SK-N-SH treated with all-trans-retinoic acid at 6 μM for 48 hours (cell line): ENCODE measurements at regions not wholly inside any gene's neighbourhood (a gene's known extent, or its start where the extent isn't known, plus 50 kb on each side); places are given as distances from the start of the nearest gene placed in this dataset.

Experiments
- ARNTL ChIP-seq: fragments of 450-650 bp; formaldehyde crosslinking; IDR thresholded peaks from 2 replicates; pipeline ENCODE4 v1.5.0; 2020; ENCODE audit warnings: low read depth, mild to moderate bottlenecking, moderate library complexity, borderline replicate concordance
- BACH2 ChIP-seq: fragments of 250-450 bp; sonication (Bioruptor Pico); IDR thresholded peaks from 2 replicates; pipeline ENCODE4 v1.9.0; 2021; ENCODE audit warnings: mild to moderate bottlenecking, borderline replicate concordance
- OSR1 ChIP-seq: fragments of 250-450 bp; sonication (Bioruptor Pico); IDR thresholded peaks from 2 replicates; pipeline ENCODE4 v1.8.0; 2022; ENCODE audit warnings: moderate library complexity, mild to moderate bottlenecking, inconsistent platforms
- PPARA ChIP-seq: fragments of 250-450 bp; sonication (Bioruptor Pico); IDR thresholded peaks from 2 replicates; pipeline ENCODE4 v1.5.0; 2020; ENCODE audit warnings: mild to moderate bottlenecking, borderline replicate concordance
- SNAI2 ChIP-seq: fragments of 250-450 bp; sonication (Bioruptor Pico); IDR thresholded peaks from 2 replicates; pipeline ENCODE4 v1.5.0; 2020; ENCODE audit warnings: mild to moderate bottlenecking, moderate library complexity
- TCF4 ChIP-seq: fragments of 250-450 bp; sonication (Bioruptor Pico); IDR thresholded peaks from 2 replicates; pipeline ENCODE4 v1.8.0; 2021; ENCODE audit warnings: mild to moderate bottlenecking, moderate library complexity, borderline replicate concordance
- ZNF565 ChIP-seq: fragments of 450-650 bp; formaldehyde crosslinking; conservative IDR thresholded peaks from 2 replicates; pipeline ENCODE4 v1.5.0; 2020; ENCODE audit warnings: low read depth, mild to moderate bottlenecking, moderate library complexity
- TF ChIP-seq, protein P1 (sequence below): fragments of 250-450 bp; sonication (Bioruptor Pico); IDR thresholded peaks from 2 replicates; pipeline ENCODE4 v1.8.0; 2020; ENCODE audit warnings: mild to moderate bottlenecking, moderate library complexity, borderline replicate concordance
- TF ChIP-seq, protein P2 (sequence below): fragments of 250-450 bp; sonication (Bioruptor Pico); IDR thresholded peaks from 2 replicates; pipeline ENCODE4 v1.8.0; 2021; ENCODE audit warnings: low read depth, mild to moderate bottlenecking, moderate library complexity, borderline replicate concordance
- TF ChIP-seq, protein P3 (sequence below): fragments of 250-450 bp; sonication (Bioruptor Pico); IDR thresholded peaks from 2 replicates; pipeline ENCODE4 v1.5.0; 2020; ENCODE audit warnings: mild to moderate bottlenecking, moderate library complexity

DNA sequence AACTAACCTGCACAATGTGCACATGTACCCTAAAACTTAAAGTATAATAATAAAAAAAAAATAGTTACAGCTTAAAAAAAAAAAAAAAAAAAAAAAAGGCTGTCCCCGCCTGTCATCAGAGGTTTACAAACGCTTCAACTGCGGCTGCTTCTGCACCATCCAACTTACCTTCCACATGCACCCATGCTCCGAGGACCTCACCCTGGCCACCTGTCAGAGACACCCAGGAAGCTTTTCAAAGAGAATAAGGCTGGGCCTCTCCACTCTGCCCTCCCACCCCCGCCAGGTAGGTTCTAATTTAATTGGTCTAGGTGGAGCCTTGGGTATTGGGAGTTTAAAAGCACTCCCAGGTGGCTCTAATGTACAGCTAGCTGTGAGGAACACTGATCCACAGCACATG, 64.9 kb downstream of the COPRS start:
- TF ChIP-seq ZNF565 (CRISPR knock-in tag), result no peak
- no peak for TF ChIP-seq OSR1
- TF ChIP-seq SNAI2 (CRISPR knock-in tag), result no peak
- no peak for TF ChIP-seq BACH2 (CRISPR knock-in tag)
- TF ChIP-seq, protein P1, sequence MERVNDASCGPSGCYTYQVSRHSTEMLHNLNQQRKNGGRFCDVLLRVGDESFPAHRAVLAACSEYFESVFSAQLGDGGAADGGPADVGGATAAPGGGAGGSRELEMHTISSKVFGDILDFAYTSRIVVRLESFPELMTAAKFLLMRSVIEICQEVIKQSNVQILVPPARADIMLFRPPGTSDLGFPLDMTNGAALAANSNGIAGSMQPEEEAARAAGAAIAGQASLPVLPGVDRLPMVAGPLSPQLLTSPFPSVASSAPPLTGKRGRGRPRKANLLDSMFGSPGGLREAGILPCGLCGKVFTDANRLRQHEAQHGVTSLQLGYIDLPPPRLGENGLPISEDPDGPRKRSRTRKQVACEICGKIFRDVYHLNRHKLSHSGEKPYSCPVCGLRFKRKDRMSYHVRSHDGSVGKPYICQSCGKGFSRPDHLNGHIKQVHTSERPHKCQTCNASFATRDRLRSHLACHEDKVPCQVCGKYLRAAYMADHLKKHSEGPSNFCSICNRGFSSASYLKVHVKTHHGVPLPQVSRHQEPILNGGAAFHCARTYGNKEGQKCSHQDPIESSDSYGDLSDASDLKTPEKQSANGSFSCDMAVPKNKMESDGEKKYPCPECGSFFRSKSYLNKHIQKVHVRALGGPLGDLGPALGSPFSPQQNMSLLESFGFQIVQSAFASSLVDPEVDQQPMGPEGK (CRISPR knock-in tag), result no peak
- no peak for TF ChIP-seq TCF4 (CRISPR knock-in tag)
- no peak for TF ChIP-seq PPARA (CRISPR knock-in tag)
- TF ChIP-seq, protein P2, sequence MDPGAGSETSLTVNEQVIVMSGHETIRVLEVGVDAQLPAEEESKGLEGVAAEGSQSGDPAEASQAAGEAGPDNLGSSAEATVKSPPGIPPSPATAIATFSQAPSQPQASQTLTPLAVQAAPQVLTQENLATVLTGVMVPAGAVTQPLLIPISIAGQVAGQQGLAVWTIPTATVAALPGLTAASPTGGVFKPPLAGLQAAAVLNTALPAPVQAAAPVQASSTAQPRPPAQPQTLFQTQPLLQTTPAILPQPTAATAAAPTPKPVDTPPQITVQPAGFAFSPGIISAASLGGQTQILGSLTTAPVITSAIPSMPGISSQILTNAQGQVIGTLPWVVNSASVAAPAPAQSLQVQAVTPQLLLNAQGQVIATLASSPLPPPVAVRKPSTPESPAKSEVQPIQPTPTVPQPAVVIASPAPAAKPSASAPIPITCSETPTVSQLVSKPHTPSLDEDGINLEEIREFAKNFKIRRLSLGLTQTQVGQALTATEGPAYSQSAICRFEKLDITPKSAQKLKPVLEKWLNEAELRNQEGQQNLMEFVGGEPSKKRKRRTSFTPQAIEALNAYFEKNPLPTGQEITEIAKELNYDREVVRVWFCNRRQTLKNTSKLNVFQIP (CRISPR knock-in tag), result no peak
- TF ChIP-seq ARNTL, result no peak
- TF ChIP-seq, protein P3, sequence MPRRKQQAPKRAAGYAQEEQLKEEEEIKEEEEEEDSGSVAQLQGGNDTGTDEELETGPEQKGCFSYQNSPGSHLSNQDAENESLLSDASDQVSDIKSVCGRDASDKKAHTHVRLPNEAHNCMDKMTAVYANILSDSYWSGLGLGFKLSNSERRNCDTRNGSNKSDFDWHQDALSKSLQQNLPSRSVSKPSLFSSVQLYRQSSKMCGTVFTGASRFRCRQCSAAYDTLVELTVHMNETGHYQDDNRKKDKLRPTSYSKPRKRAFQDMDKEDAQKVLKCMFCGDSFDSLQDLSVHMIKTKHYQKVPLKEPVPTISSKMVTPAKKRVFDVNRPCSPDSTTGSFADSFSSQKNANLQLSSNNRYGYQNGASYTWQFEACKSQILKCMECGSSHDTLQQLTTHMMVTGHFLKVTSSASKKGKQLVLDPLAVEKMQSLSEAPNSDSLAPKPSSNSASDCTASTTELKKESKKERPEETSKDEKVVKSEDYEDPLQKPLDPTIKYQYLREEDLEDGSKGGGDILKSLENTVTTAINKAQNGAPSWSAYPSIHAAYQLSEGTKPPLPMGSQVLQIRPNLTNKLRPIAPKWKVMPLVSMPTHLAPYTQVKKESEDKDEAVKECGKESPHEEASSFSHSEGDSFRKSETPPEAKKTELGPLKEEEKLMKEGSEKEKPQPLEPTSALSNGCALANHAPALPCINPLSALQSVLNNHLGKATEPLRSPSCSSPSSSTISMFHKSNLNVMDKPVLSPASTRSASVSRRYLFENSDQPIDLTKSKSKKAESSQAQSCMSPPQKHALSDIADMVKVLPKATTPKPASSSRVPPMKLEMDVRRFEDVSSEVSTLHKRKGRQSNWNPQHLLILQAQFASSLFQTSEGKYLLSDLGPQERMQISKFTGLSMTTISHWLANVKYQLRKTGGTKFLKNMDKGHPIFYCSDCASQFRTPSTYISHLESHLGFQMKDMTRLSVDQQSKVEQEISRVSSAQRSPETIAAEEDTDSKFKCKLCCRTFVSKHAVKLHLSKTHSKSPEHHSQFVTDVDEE (CRISPR knock-in tag), result no peak
